ENCODE measurements at regions not wholly inside any gene's neighbourhood (a gene's known extent, or its start where the extent isn't known, plus 50 kb on each side); places are given as distances from the start of the nearest gene placed in this dataset.
"Not testable (repeated sequence)": the region's sequence is repeated elsewhere in the genome, so short reads cannot be mapped to it uniquely, and the experiment has no call there.

GRCh38 chr9:135358552-135358940 lies 121.0 kb upstream of the PPP1R26 start (continued):
- TF ChIP-seq ZNF70 (CRISPR knock-in tag; IDR thresholded peaks at IDR 0.05) (no peak), RARB (CRISPR knock-in tag; IDR thresholded peaks at IDR 0.05) (no peak), PATZ1 (CRISPR knock-in tag; IDR thresholded peaks at IDR 0.05; ENCODE audit: borderline replicate concordance) (no peak)

- TF ChIP-seq SNAI2 (CRISPR knock-in tag; IDR thresholded peaks at IDR 0.05), result no peak
- TF ChIP-seq RARB (CRISPR knock-in tag; IDR thresholded peaks at IDR 0.05), result no peak
- no peak for TF ChIP-seq ZNF565 (CRISPR knock-in tag; conservative IDR thresholded peaks at IDR 0.05; ENCODE audit: low read depth)
- TF ChIP-seq OSR1 (CRISPR knock-in tag; IDR thresholded peaks at IDR 0.05), result no peak
- no peak for TF ChIP-seq ZNF8 (CRISPR knock-in tag; IDR thresholded peaks at IDR 0.05)
- no peak for TF ChIP-seq TSHZ2 (CRISPR knock-in tag; IDR thresholded peaks at IDR 0.05)
- no peak for TF ChIP-seq CSRNP3 (CRISPR knock-in tag; IDR thresholded peaks at IDR 0.05)
- TF ChIP-seq ZFP30 (CRISPR knock-in tag; IDR thresholded peaks at IDR 0.05), result no peak
- TF ChIP-seq ZFP3 (CRISPR knock-in tag; IDR thresholded peaks at IDR 0.05), result no peak
- no peak for TF ChIP-seq POU6F1 (CRISPR knock-in tag; IDR thresholded peaks at IDR 0.05; ENCODE audit: borderline replicate concordance, low read depth)
- no peak for ATAC-seq
Measured at GRCh38 chr9:135359764-135360163, 119.8 kb upstream of the PPP1R26 start.

GRCh38 chr9:135360617-135361016 lies 119.0 kb upstream of the PPP1R26 start:
- ATAC-seq, result no peak
- TF ChIP-seq ZFP30 (CRISPR knock-in tag; IDR thresholded peaks at IDR 0.05) (no peak), ESRRG (CRISPR knock-in tag; IDR thresholded peaks at IDR 0.05) (no peak), TOX (CRISPR knock-in tag; IDR thresholded peaks at IDR 0.05; ENCODE audit: borderline replicate concordance) (no peak), ZNF70 (CRISPR knock-in tag; IDR thresholded peaks at IDR 0.05) (no peak), ARNTL (CRISPR knock-in tag; IDR thresholded peaks at IDR 0.05; ENCODE audit: borderline replicate concordance, low read depth) (no peak), CREB5 (CRISPR knock-in tag; IDR thresholded peaks at IDR 0.05; ENCODE audit: low read depth) (no peak), TSHZ2 (CRISPR knock-in tag; IDR thresholded peaks at IDR 0.05) (no peak), PATZ1 (CRISPR knock-in tag; IDR thresholded peaks at IDR 0.05; ENCODE audit: borderline replicate concordance) (no peak), TCF4 (CRISPR knock-in tag; IDR thresholded peaks at IDR 0.05; ENCODE audit: borderline replicate concordance) (no peak), CSDC2 (CRISPR knock-in tag; IDR thresholded peaks at IDR 0.05) (no peak), CSRNP3 (CRISPR knock-in tag; IDR thresholded peaks at IDR 0.05) (no peak), ZNF565 (CRISPR knock-in tag; conservative IDR thresholded peaks at IDR 0.05; ENCODE audit: low read depth) (no peak), ZFP3 (CRISPR knock-in tag; IDR thresholded peaks at IDR 0.05) (no peak), RARB (CRISPR knock-in tag; IDR thresholded peaks at IDR 0.05) (no peak)

- not testable (repeated sequence) for ATAC-seq
Measured at GRCh38 chr9:135361668-135362067, 117.9 kb upstream of the PPP1R26 start.

Data from SK-N-SH treated with all-trans-retinoic acid at 6 μM for 48 hours (cell line).